ENCODE measurements at regions not wholly inside any gene's neighbourhood (a gene's known extent, or its start where the extent isn't known, plus 50 kb on each side); places are given as distances from the start of the nearest gene placed in this dataset.

- TF ChIP-seq CTCF (IDR thresholded peaks at IDR 0.05) (no peak), POLR2A (IDR thresholded peaks at IDR 0.05) (no peak)
These were observed 1063.3 kb upstream of the CITED2 start for GRCh38 chr6:140437619-140438345.

Data from Peyer's patch (tissue), 4 donors.